ENCODE measurements at regions not wholly inside any gene's neighbourhood (a gene's known extent, or its start where the extent isn't known, plus 50 kb on each side); places are given as distances from the start of the nearest gene placed in this dataset.

- no peak for DNase-seq
These were observed 202.7 kb downstream of the MANEA start for GRCh38 chr6:95780037-95780436.

DNA sequence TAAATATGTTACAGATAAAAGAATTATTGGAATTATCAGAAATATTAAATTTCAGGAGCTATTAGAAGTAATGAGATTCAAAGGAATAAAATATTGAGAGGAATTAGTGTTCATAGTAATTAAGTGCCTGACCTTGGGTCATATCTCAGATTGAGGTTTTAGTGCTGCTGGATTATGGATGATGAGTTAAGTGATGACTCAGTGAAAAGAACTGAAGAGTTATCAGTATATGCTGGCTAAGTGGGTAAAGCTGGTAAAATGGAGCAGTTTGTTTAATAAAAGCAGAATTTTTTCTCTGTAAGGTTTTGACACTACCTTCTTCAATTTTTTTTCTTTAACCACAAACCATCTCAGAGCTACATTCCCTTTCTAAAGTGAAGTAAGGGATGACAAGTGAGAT, 206.7 kb downstream of the MANEA start:
- no peak for DNase-seq

- no peak for DNase-seq
These were observed 207.5 kb downstream of the MANEA start for GRCh38 chr6:95784869-95785268.

DNA sequence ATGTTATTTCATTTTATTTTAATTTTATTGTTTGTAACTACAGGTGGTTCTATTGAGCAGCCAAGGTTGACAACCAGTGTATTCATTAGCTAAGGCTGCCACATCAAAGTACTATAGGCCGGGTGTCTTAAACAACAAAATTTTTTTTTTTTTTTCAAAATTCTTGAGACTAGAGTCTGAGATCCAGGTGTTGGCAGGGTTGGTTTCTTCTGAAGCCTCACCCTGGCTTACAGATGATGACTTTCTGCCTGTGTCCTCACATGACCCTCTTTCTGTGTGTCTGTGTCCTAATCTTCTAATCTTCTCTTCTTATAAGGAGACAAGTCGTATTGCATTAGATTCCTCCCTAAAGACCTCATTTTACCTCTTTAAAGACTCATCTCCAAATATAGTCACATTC, 208.4 kb downstream of the MANEA start:
- DNase-seq, result no peak

GRCh38 chr6:95786802-95787201, 209.5 kb downstream of the MANEA start:
- no peak for DNase-seq

GRCh38 chr6:95790787-95791186, 213.5 kb downstream of the MANEA start:
- DNase-seq, result no peak

DNA sequence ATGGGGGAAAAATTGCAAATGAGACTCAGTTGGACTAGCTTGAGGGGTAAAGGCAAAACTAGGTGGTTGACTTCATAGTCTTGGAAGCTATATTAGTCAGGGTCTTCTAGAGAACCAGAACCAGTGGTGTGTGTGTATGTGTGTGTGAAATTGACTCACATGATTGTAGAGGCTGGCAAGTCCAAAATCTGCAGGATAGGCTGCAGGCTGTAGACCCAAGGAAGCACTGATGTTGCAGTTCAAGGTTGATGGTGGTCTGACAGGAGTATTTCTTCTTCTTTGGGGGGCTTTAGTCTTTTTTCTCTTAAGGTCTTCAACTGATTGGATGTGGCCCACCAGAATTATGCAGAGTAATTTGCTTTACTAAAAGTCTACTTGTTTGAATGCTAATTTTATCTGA, 217.4 kb downstream of the MANEA start:
- no peak for DNase-seq

DNA sequence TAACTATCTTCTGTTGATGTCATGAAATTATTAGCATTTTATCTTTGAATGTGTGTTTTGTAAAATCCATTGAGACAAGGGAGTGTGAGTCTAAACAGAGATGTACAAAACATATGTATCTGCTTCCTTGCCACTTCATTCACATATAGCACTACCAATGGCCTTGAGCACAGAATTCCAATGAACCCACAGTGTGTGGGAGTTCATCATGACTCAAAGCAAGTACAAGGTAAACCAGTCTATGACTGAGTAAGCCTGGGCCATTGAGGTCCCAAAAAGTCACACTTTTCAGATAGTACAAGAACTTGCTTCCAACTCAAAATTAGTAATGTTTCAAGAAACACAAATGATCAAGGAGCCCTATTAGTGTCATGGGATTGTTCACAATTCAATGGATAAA, 218.6 kb downstream of the MANEA start:
- no peak for DNase-seq

DNA sequence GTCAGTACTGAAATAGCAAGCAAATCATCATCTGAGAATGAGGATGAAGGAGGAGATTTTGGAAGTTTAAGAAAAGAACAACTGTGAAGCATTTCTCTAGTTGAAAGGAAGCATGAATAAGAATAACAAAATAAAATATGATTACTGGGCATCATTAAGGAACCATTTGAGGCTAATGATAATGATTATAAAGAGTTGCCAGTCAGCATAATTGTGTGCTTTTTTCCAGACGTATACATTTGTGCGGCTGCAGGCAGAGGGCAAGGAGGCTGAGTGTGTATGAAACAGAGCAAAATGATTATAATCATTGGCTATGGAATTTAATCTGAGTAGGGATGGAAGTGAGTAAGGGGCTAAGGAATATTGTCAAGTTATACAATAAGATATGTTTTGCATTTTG, 218.7 kb upstream of the FUT9 start:
- no peak for DNase-seq

DNA sequence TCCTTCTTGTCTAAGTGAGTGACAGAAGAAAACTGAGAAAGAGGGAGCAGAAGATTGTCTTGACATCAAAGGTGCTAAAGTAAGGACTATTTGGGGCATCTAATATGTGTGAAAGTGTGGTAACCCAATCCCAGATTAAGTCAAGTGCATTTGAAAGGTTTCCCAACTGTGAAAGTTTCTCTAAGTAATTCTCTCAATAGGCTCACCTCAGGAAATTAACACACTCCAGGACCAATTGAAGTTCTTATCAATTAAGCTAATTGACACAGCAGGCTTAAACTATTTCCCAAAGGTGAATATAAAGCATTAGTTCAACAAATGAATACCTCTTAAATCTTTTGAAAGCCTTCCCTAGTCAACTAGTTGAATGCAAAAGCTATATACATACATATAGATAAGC, 212.8 kb upstream of the FUT9 start:
- DNase-seq, result no peak

GRCh38 chr6:95803889-95804288, 211.9 kb upstream of the FUT9 start:
- no peak for DNase-seq

DNA sequence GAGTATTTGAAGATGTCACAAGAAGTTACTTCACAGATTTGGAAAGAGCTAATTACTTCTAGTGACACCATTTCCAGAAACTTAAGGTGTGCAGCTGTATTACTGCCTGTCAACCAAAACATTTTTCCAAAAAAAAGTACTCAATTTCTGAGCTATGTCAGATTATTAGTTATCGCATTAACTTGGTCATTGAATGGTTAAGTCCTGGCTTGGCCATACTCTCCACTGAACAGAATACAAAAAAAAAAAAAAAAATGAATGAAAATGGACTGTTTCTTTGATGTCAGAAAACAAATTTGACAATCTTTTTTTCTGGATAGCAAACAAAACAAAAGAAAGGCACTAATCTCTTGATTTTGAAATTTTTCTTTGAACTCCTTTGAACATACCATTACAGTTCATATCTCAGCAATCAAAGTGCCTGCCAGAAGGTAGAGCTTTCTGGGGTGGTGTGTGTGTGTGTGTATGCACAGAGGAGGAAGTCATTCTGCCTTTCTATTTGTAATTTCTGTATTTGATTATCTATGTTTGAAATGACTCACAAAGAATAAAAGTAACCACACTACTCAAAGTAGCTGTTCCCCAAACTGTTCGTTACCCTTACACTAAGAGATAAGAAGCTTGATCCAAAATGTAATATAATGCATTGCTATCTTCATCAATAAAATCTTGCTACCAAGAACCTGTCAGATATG, 210.8 kb upstream of the FUT9 start:
- no peak for DNase-seq

- no peak for DNase-seq
These were observed 210.1 kb upstream of the FUT9 start for GRCh38 chr6:95805699-95806098.

DNA sequence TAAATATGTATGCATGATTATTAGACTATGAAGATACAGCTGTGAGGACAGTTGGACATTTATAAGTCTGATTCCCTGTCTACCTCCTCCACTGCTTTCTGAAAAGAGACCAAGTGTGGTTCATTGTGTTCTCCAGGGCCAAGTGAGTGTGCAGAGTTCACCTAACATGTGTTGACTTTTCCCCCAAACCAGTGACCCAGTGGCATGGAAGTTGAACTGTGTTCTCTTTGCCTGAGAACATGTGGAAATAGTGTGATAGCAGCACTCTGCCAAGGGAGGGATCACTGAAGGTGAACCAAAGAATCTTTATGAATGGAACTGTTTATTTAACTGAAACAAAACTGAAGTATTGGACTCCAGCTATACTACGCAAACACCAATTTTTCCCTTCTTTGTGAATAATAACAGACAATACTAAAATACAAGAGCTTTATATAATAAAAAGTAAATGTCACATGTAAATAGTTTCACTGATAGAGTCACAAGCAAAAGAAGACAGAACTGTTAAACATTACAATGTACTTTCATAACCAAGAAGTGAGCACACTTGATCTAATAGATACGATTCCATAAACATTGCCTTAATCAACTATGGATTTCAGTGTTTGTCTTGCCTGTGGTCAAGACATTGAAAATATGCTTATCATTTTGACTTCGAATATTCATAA, 200.3 kb upstream of the FUT9 start:
- no peak for DNase-seq

DNA sequence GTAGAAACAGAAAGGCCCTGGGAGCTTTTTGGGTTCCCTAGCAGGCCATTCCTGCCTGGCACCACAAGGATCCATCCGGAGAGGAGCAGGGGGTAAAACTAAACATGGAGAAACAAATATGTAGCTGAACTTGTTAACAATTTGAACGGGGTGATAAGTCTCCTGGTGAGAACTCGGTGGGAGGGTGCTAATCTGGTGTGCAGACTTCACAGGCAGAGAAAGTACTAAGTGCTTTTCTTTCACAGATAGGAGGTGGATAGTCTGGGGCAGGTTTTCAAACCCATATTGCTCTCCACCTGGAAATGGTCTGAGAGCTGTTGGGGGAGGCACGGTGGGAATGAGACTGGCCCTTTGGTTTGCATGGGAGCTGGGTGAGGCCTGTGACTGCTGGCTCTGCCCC, 196.3 kb upstream of the FUT9 start:
- no peak for DNase-seq

DNA sequence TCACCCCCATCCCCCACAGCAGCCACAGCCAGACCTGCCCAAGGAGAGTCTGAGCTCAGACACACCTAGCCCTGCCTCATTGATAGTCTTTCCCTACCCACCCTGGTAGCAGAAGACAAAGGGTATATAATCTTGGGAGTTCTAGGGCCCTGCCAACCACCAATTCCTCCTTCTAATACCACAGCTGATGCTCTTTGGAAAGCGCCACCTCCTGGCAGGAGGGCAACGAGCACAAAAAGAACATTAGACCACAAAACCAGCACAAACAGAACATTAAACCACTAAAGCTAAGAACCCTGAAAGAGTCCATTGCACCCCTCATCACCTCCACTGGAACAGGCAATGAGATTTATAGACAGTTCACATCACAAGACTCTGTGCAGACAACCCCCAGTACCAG, 195.8 kb upstream of the FUT9 start:
- DNase-seq, result no peak

DNA sequence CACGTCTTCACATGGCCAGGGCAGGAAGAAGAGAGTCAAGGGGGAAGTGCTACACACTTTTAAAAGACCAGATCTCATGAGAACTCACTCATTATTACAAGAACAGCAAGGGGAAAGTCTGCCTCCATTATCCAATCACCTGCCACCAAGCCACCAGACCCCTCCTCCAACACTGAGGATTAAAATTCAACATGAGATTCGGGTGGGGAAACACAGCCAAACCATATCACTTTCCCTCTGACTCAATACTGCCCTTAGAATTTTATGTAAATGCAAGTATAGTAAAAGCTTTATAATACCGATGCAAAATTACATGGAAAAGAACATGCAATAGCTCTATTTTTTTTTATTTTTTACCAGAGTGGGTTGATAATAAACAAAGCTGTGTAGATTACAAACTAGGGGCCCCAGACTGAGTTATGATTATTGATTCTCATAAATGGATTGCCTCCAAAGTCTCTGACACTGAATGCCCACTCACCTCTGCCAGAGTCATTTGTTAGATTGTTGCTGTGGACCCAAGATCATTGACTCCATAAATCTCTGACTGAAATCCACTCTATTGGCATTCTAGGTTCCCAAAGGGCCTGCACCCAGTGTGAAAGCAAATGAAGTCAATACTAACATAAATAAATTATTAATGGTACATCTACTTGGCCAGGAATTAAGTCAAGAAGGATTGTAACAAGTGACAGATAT, 184.8 kb upstream of the FUT9 start:
- no peak for DNase-seq

DNA sequence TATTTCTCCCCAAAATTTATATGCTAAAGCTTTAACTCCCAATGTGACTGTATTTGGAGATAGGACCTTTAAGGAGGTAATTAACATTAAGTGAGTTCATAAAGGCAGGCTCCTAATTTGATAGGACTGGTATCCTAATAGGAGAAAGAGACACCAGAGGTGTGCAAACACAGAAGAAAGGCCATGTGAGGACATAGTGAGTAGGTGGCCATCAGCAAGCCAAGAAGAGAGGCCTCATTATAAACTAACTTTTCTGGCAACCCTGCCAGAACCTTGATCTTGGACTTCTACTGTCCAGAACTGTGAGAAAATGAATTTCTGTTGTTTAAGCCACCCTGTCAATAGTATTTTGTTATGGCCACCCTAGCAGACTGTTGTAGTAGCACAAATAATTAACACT, 177.9 kb upstream of the FUT9 start:
- no peak for DNase-seq

- DNase-seq, result no peak
These were observed 174.2 kb upstream of the FUT9 start for GRCh38 chr6:95841560-95841959.

DNA sequence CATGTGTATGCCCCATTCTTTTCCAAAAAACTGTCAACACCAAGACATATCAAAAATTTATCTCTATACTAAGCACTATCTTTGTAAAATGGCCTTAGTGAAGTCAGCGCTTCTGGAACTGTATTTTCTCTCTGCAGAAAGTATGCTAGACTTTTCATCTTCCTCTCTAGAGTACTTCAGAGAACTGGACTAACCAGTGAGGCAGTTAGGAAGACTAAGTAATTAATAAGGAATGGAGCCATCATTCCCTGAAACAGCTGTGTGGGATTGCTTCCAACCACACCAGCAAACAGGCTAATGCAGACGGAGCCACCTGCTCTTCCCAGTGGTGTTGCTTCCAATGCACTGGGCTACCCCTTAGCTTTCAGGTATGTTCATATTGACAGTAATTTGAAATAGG, 169.1 kb upstream of the FUT9 start:
- no peak for DNase-seq

DNA sequence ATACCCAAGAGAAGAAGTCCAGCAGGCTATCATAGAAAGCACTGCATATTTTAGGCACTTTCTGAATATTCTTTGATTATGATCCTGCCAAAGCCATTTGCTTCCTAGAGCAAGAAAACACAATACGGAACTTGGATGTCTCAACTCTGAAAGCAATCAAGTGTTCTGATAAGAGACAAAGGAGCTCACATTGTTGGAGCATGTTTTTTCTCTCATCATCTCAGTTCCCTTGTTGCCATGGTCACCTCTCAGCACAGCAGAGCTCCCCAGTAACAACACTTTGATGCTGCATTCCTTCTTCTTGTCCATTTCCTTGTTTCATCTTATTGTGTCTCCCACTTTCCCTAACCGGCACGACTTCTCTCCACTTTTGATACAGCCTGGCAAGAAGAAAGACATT, 168.7 kb upstream of the FUT9 start:
- peak in 3 of 58 donors; percentile 1 to 22 (median 16) for DNase-seq

DNA sequence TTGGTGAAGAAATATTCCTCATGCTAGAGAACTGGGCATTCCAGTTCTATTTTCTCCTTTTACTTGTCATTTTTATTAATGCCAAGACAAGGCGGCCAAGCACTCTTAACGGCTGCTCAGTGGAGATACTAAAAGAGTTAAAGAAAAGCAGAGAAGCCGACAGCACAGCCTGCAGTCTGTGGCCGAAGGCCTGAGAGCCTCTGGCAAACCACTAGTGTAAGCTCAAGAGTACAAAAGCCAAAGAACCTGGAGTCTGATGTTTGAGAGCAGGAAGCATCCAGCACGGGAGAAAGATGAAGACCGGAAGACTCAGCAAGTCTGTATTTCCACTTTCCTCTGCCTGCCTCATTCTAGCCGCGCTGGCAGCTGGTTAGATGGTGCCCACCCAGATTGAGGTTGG, 167.1 kb upstream of the FUT9 start:
- DNase-seq, result no peak

DNA sequence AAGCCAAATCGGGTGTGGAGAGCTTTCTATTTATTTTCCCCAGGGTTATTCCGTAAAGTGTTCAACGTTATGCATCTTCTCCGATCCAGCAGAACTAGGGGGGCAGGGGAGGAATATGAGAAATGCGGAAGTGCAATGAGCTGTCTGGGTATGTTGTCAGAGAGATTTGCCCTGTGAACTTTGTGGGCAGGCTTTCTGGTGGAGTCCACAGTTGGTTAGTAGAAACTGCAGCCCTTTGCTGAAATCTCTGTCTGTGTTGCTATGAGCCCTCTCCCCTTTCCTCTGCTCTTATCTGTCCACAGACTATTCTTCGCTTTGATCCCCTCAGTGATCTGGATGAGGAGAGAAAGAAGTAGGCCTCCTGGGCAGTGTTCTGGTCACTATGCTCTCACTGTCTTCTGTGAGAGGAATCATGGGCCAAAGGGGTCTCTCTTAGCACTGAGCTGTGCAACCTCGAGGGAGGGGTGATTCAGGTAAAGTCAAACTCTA, 158.9 kb upstream of the FUT9 start:
- no peak for DNase-seq
